Lung microvascular endothelial cell (primary cell): ENCODE measurements at regions not wholly inside any gene's neighbourhood (a gene's known extent, or its start where the extent isn't known, plus 50 kb on each side); places are given as distances from the start of the nearest gene placed in this dataset.

ENCODE experiments used
- DNase-seq, 2 donors: peaks; one replicate each; pipeline versions ENCODE4 v3.0.0 to v3.0.0-alpha.2; 2010; ENCODE audit warnings: low read depth in 2 of 2

- DNase-seq = no peak
Observed at GRCh38 chr16:64541621-64542020, 580.2 kb downstream of the CDH11 start.

- DNase-seq = no peak
Observed at GRCh38 chr16:64540434-64540833, 581.4 kb downstream of the CDH11 start.

GRCh38 chr16:64539811-64540371 lies 582.0 kb downstream of the CDH11 start:
- DNase-seq = no peak

- no peak for DNase-seq
Observed at GRCh38 chr16:64534180-64534780, 587.6 kb downstream of the CDH11 start.

GRCh38 chr16:64532691-64533090 lies 589.2 kb downstream of the CDH11 start:
- no peak for DNase-seq

- no peak for DNase-seq
Observed at GRCh38 chr16:64532117-64532516, 589.7 kb downstream of the CDH11 start.

- no peak for DNase-seq
Observed at GRCh38 chr16:64531401-64531800, 590.5 kb downstream of the CDH11 start.

GRCh38 chr16:64522548-64522947 lies 599.3 kb downstream of the CDH11 start:
- no peak for DNase-seq

- DNase-seq = no peak
Observed at GRCh38 chr16:64513871-64514270, 608.0 kb downstream of the CDH11 start.

- no peak for DNase-seq
Observed at GRCh38 chr16:64507240-64508024, 614.4 kb downstream of the CDH11 start.

GRCh38 chr16:64499211-64499610 lies 622.7 kb downstream of the CDH11 start:
- DNase-seq = no peak

- DNase-seq = no peak
Observed at GRCh38 chr16:64498363-64498762, 623.5 kb downstream of the CDH11 start.

- no peak for DNase-seq
Observed at GRCh38 chr16:64493709-64494108, 628.2 kb downstream of the CDH11 start.

- no peak for DNase-seq
Observed at GRCh38 chr16:64489449-64489848, 632.4 kb downstream of the CDH11 start.

- no peak for DNase-seq
Observed at GRCh38 chr16:64486561-64486960, 635.3 kb downstream of the CDH11 start.

GRCh38 chr16:64481497-64481896 lies 640.4 kb downstream of the CDH11 start:
- DNase-seq = no peak

GRCh38 chr16:64478252-64478906 lies 643.5 kb downstream of the CDH11 start:
- peak; percentile 4 to 60 for DNase-seq

GRCh38 chr16:64475627-64476351 lies 646.1 kb downstream of the CDH11 start:
- DNase-seq = no peak

GRCh38 chr16:64470916-64471315 lies 650.9 kb downstream of the CDH11 start:
- no peak for DNase-seq

- DNase-seq = peak in 1 of 2 donors; percentile 4
Observed at GRCh38 chr16:64469906-64470702, 651.8 kb downstream of the CDH11 start.

GRCh38 chr16:64469351-64469750 lies 652.5 kb downstream of the CDH11 start:
- DNase-seq = no peak
